HG02981 (cell line): ENCODE measurements at regions not wholly inside any gene's neighbourhood (a gene's known extent, or its start where the extent isn't known, plus 50 kb on each side); places are given as distances from the start of the nearest gene placed in this dataset.

Experiments
- ATAC-seq: cut with Tn5 transposase; IDR thresholded peaks from one replicate; pipeline ENCODE4 v1.9.1; 2021; ENCODE audit warnings: mild to moderate bottlenecking, moderate library complexity; ENCODE audit not compliant: unreplicated experiment

DNA sequence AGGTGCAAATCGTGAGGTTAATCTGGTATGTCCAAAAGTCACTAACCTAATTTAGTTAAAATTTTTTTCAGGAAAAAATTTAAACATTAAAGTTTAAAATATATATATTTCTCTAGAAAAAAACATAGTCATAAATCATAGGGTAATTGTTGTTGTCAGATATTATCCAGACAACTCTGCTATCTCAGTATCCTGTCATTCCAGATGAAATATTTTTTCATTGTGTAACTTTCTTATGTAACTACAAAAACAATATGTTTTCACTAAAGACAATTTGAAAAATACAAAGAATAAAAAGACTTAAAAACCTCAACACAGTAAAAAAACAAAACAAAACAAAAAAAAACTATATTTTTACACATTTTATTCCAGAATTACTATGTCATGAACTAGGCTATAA is 57.6 kb downstream of the TENT5A start:
- no peak for ATAC-seq

DNA sequence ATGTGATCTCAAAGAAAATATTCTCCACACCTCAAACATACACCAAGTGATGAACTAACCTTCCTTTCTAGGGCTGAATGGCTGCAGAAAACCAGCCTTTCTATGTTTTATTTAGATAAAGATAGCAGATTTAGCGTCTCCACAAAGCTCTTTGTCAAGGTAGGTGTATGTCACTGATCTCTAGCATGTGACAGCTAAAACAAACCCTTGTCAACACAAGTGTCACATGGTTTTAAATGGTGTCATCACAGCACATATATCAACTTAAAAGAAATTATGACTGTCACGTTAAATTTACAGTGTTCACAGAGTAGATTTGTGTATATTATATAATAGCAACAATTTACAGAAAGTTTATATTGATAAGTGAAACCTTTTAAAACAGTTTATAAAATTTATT is 58.3 kb downstream of the TENT5A start:
- ATAC-seq, result no peak

DNA sequence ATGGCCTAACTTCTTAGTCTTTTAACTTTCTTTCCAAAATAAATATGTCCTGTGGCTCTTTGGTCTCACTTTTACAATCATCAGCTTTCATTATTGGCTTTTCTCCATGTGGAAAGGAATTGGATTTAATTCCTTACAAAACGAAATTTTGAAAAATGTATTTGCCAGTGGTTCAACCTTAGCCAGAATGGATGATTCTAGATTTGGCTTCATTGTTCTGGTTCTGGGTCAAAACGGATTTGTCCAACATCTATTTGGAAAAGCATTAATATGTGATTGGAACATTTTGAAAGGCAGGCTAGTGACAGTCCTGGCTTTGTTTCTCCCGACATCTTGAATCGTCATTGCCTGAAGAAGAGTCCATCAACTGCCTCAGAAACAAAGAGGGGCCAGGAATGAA is 59.2 kb downstream of the TENT5A start:
- ATAC-seq, result no peak

DNA sequence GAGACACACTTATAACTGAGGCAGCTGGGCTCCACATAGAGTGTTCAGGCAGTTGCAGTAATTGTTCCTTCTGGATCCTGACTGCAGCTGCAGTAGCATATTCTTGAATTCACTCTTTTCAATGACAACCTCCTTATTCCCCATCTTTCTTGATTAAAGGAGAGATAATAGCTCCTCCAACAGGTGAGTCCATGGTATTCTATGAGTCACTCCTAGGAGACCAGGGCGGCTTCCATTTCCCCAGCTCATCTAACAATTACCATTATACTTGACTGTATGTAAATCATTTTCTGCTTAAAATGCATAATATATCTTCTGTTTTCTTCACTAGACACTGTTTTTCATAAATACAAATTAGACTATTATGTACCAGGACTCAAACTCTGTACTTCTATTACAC is 62.4 kb downstream of the TENT5A start:
- ATAC-seq, result no peak

DNA sequence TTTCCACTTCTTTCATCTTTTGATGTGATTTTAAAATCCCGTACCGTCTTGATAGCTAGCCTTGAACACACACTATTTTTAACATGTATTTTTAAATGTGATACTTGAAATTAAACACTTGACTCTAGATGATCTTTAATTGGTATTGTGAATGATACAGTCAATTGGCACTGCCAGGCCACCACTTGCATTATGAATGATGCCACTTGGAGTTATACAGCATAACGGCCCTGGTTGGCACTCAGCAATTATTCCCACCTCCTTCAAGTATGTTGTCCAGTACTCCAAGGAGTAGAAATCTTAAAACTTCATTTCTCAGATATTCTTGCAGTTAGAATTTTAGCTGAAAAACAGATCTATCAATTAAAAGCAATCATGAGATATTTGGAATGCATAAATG is 62.9 kb downstream of the TENT5A start:
- ATAC-seq, result no peak

DNA sequence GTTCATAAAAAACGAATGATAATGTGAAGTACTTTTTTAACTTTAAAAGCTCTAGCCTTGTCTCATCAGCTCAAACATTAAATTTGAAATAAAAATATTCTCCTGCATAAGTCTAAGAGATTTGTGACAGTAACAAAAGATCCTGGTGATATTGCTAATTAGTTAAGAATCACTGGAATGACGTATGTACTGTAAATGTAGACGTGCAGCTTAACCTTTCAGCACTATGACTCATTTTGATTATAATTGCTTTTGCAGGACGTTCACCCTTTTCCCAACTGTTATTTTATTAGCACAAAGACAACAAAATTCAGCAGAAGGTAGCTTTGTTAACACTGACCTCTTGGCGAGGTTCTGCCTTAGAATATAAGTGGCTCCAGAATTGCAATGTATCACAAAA is 68.6 kb downstream of the TENT5A start:
- ATAC-seq, result no peak

DNA sequence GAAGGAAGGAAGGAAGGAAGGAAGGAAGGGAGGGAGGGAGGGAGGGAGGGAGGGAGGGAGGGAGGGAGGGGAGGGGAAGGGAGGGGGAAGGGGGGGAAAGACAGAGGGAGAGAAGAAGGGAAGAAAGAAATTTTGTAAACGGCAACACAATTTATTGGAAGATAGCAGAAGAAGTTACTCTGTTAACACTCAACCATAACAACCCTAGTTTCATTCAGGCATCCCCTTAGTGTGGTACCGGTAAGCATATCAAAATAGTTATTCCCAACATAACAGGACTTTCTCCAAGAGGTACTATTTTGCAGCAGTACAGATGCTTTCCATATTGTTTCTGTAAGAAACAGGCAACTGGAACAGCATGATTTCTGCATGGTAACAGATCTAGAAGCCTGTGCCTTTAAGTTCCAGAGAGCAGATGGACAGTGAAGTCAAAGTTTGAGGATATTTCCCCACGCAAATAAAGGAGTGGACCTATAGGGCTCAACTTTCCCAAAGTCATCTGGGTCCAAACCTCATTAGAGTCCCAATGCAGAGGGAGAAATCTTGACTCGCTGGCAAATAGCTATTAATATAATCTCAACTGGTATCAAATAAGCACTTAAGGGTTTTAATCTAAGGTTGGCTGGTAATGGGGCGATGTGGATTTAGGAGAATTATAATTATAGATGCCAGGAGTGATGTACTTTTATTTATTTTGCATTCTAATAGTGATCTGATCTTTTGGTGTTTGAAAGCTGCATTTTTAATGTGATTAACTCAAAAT is 69.4 kb downstream of the TENT5A start:
- no peak for ATAC-seq

DNA sequence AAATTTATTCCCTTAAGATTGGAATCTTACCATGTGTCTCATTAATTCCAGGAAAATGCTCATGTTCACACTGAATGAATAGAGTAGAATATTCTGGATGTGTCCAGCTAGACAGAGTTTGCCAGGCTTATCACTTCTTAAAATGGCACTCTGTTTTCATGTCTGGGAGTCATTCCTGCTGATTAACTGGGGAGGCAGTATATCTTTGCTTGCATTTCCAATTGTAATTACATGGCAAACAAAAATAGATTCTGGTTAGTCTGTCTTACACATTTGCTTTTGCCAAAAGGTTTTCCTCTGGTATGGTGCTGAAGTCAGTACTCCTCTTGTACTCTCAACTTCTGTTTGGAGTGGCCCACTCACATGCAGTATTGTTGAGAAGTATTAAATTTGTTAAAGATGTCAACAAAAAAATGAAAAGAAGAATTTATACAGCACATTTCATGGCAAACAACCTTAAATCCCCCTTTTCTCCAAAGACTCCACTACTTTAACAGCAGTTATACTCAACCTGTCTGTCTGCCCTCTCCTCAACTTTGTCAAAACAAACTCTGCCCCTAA is 70.2 kb downstream of the TENT5A start:
- no peak for ATAC-seq

DNA sequence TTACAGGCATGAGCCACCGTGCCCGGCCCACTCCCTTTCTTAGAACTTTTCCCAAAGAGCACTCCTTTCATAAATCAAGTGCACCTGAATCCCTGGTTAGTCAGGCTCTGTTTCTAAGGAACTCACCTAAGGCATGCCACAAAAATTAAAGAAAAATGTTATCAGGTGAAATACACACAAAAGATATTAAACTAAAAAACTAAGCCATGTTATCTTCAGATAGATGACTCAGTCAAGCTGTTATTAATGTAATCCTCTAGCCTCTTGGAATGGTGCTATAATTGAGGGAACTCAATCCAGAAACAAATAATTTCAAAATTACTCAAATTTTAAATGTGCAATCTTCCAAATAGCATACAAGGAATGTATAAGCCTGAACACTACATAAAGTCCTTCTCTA is 83.0 kb downstream of the TENT5A start:
- no peak for ATAC-seq

DNA sequence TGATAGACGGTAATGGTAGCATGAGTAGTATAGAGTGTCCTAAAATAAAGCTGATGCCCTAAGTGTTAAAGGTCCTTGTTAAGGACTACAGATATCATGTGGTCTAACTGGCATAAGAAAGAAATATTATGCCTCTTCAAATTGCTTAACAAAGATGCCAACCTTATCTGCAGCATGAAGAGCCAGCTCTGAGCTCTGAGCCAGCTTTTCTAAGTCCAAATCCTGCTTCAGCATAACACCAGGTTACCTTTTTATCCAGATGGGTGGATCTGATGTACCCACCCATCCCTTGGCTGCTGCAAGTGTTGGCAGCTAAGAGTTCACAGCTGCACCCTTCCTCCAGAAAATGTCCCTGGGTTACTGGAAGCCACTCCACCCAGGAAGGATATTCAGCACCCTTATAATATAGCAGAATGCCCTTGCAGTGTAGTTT is 83.8 kb downstream of the TENT5A start:
- no peak for ATAC-seq

DNA sequence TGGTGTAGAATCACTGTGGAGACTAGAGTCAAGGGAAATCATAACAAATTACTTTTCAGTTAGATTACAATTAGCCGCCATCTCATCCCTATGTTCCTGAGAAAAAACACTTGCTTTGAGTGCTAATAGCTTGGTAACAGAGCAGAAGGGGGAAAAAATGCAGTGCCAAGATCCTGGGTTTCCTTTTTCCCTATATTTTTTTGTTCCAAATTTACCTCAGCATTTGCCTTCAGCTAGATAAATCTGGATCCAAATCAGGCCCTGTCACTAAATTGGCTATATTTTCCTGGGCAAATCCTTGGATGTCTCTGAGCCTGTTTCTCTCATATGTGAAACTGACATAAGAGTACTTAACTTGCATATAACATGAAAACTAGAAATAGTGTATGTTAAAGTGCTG is 86.0 kb downstream of the TENT5A start:
- no peak for ATAC-seq

DNA sequence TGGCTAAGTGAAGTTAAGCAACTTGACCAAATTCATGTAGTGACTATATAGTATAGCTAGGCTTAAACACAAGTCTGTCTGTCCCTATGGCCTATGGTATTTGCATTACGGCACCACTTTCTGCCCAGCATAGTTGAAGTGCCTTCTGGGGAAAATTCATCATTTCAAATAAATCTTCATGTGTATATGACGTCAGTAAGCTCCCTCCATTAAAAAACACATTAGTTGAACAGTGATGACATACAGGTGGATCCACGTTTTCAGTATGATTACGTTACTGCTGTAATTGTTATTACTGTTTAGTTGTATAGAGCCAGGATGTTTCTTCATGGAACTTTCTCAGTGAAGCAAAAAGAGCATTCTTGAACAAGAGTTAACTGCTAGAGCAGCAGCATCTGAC is 96.2 kb downstream of the TENT5A start:
- no peak for ATAC-seq

DNA sequence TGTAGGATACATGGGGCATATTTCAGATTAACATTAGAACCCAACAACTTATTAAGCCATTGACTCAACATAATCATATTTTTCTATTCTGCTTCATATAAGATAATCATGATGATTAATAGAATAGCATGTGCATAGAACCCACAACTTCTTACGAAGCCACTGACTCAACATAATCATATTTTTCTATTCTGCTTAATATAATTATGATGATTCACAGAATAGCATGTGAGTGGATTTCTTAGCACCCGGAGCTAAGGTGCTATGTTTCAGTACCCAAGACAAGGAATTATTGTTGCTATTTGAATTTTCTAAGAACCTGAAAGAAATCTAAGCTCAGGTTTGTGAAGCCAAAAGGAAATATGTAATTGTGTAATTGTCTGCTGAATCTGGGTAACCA is 96.8 kb downstream of the TENT5A start:
- ATAC-seq, result no peak

DNA sequence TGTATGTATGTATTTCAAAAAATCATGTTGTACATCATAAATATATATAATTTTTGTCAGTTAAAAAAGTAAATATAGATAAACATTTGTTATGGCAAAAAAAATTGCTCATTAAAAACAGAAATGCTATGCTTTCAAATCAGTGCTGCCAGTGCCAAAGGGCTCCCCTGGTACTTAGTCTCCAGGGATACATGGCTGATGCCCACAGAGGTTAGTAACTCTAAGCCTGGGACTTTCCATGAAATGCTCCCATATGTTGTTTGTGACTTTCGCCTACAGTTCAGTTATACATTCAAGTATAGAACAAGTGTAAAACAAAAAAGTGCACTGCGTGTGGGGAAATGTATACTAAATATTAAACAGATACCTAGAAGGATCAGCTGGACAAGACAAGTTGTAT is 104.0 kb downstream of the TENT5A start:
- no peak for ATAC-seq

DNA sequence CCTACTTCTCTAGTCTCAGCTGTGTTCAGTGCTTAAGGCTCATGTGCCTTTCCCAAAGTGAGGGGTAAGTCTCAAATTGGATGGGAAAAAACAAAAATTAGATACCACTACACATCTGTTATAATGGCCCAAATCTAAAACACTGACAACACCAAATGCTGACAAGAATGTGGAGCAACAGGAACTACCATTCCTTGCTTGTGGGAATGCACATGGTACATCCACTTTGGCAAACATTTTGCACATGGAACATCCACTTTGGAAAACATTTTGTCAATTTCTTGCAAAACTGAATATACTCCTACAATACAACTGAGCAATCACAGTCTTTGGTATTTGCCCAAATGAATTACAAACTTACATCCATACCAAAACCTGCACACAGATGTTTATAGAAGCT is 109.3 kb downstream of the TENT5A start:
- ATAC-seq, result no peak

DNA sequence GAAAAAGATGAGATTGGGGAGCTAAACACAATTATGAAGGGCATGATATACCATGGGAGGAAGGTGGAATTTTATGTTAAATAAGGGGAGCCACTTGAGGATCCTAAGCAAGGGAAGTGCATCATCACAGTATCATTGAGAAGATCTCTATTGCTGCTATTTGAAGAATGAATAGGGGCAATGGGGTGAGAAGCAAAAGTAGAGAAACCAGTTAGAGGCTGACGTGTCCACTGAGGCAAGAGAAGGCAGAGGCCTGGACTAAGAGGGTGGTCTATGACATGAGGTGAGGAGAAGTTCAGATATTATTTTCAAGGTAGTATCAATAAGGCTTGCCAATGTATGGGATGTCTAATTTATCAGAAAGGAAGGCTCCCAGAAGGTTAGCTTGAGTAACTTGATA is 111.6 kb downstream of the TENT5A start:
- no peak for ATAC-seq

DNA sequence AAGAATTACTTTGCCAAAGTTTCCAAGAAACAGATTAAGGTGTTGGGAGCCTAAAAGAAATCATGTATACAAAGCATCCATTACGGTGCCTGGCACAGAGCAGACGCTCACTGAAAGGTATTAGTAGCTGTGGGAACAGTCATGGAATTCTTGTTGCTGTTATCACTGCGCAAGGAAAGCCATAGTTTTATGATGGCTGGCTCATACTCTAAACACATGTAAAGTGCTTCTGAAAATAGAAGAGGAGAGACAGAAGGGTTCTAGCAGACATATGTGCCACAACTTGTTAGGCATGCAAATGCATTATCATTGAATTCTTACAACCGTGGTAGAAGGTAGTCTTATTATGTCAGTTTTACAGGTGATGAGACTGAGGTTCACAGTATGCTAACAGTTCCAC is 112.4 kb downstream of the TENT5A start:
- ATAC-seq, result no peak

DNA sequence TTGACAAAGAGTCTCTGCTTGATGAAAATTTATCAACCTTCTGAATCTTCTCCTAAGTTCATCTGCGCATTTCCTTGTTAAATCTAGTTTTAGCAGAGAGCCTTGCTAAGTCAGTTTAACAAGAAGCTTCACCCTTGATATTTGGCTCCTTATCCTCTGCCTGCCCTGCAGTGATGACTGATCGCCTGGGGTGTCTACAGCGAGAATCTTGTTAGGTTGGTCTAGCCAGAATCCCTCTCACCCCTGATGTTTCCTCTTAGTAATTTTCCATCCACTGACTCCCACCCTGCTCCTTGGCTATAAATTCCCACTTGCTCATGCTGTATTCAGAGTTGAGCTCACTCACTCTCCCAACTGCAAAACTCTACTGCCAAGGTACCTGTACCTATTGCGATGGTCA is 114.1 kb downstream of the TENT5A start:
- no peak for ATAC-seq

DNA sequence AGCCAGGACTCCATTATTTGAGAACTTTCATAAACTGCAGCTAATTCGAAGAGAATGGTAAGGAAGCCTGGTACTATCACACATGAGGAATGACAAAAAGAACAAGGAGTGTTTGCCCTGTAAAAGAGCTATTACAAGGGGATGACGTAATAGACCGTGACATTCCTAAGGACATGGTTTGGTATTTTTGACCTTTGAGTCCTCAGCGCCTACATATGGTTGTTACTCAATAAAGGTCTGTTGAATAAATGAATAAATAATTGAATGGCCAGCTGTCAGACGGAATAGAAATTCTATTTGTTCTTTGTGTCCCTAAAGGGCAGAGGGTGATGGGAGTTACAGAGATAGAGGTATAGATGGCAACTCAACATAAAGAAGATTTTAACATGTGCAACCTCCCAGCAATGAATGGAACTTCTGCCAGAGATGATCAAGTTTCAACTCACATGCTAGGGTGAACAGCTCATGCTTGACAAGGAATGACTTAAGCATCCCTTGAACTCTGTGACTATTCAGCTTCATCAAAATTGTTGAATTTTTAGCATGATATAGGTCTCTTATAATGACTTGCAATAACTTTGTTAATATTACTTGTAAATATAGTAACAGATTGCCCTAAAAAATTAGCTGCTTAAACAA is 115.4 kb downstream of the TENT5A start:
- no peak for ATAC-seq

DNA sequence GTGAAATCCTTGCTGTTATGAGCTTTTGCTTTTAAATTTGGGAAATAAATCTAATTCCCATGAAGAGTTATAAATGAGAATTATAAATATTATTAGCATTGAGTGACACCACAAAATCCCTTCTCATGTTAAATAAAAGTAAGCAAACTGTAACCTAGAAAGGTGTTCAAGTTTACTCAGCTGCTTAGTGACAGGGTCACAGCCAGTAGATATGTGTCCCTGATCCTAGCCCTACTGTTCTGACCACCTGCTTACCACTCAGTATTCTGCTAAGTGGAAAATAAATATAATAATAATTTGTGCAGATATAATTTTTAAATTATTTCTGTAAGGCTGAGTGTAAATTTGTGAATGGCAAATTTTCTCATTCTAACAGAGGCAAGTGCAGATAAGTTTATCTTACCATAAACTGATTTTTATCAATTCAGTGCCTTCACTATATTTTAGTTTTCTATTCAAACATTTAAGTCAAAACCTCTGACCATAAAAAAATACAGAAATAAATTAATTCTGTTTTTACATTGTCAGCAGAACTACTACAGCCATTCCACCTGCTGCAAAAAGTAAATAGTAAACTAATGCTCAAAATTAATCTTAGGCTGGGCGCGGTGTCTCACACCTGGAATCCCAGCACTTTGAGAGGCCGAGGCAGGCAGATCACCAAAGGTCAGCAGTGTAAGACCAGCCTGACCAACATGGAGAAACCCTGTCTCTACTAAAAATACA is 118.2 kb downstream of the TENT5A start:
- ATAC-seq, result no peak

DNA sequence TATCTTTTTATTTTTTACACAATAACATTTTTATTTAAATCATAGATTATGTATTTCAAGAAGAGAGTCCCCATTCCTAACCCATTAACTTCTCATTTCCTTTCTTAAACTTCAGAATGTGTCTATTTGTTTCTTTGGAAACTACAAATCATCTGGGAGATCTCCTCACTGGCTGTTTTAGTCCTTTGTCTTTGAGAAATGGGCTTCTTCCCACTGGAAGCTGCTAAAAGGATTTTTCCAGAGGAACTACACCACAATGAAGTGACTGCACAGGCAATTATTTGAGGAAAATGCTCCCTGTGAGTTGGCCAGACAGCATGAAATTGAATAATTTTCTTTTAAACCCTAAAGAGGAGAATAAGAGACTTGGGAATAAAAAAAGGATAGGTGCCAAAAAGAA is 119.1 kb downstream of the TENT5A start:
- no peak for ATAC-seq

DNA sequence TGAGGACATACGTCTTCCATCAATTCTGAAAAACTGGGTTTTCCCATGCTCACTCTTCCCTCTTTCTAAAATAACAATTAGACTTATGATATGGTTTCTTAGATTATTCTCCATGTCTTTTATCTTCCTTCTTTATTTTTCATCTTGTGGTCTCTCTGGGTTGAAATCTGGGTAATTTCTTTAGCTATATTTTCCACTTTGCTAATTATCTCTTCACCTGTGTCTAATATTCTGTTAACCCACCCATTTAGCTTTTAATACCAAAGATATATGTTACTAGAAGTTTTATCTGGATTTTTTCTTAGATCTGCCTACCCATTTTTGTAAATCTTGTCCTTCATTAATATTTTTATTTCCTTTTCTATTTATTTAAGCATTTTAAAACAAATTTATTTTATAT is 121.8 kb downstream of the TENT5A start:
- no peak for ATAC-seq
